Stomach (tissue), 4 donors: ENCODE measurements at regions not wholly inside any gene's neighbourhood (a gene's known extent, or its start where the extent isn't known, plus 50 kb on each side); places are given as distances from the start of the nearest gene placed in this dataset.

Experiments
- POLR2A ChIP-seq, 4 donors: fragments of 450-650 bp; IDR thresholded peaks; one replicate each; pipeline ENCODE4 v1.6.1; 2016; ENCODE audit warnings: antibody characterized with exemption in 4 of 4, control low read depth in 2 of 4, mild to moderate bottlenecking in 1 of 4, moderate library complexity in 1 of 4
- TF ChIP-seq, protein P1 (sequence below), 7 experiments: fragments of 450-650 bp in 4 of 7; fragments of 200-600 bp in 3 of 7; sonication (generic) in 3 of 7; IDR thresholded peaks; one replicate each; pipeline ENCODE4 v1.5.1; 2016 to 2019; ENCODE audit warnings: antibody characterized with exemption in 7 of 7, control low read depth in 2 of 7, mild to moderate bottlenecking in 1 of 7

DNA sequence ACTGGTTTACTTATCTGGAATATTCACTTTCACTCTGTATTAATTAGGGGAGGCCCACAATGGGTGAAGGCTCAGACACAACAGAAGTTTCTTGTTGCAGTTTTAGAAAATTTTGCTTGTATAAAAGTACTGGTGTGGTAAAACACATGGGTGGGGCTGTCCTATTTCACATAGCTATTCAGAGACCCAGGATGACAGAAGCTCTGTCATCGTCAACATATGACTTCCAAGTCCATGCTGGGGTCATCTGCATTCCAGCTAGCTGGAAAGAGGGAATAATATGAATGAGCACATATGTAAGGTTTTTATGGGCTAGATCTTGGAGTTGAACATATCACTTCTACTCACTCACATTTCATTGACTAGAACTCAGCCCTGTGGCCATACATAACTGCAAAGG, 166.4 kb upstream of the KCTD3 start:
- TF ChIP-seq, protein P1, sequence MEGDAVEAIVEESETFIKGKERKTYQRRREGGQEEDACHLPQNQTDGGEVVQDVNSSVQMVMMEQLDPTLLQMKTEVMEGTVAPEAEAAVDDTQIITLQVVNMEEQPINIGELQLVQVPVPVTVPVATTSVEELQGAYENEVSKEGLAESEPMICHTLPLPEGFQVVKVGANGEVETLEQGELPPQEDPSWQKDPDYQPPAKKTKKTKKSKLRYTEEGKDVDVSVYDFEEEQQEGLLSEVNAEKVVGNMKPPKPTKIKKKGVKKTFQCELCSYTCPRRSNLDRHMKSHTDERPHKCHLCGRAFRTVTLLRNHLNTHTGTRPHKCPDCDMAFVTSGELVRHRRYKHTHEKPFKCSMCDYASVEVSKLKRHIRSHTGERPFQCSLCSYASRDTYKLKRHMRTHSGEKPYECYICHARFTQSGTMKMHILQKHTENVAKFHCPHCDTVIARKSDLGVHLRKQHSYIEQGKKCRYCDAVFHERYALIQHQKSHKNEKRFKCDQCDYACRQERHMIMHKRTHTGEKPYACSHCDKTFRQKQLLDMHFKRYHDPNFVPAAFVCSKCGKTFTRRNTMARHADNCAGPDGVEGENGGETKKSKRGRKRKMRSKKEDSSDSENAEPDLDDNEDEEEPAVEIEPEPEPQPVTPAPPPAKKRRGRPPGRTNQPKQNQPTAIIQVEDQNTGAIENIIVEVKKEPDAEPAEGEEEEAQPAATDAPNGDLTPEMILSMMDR (IDR thresholded peaks at IDR 0.05), result no peak
- TF ChIP-seq POLR2A (IDR thresholded peaks at IDR 0.05), result no peak
